Upper lobe of left lung (tissue), 4 donors: ENCODE measurements at regions not wholly inside any gene's neighbourhood (a gene's known extent, or its start where the extent isn't known, plus 50 kb on each side); places are given as distances from the start of the nearest gene placed in this dataset.

Source experiments
- CTCF ChIP-seq, 6 experiments: fragments of 450-650 bp in 4 of 6; fragments of 200-600 bp in 2 of 6; sonication (generic) in 2 of 6; IDR thresholded peaks; one replicate each; pipeline ENCODE4 v1.5.1; 2016 to 2019; ENCODE audit warnings: antibody characterized with exemption in 6 of 6
- EP300 ChIP-seq, 4 donors: sonication (generic); formaldehyde crosslinking; IDR thresholded peaks; one replicate each; pipeline ENCODE4 v1.5.1; 2017; ENCODE audit warnings: antibody characterized with exemption in 4 of 4, control low read depth in 2 of 4
- POLR2A ChIP-seq, 4 donors: fragments of 450-650 bp; IDR thresholded peaks; one replicate each; pipeline ENCODE4 v1.5.1; 2016 to 2017; ENCODE audit warnings: antibody characterized with exemption in 4 of 4, mild to moderate bottlenecking in 2 of 4
- POLR2AphosphoS5 ChIP-seq, 2 donors: sonication (generic); formaldehyde crosslinking; IDR thresholded peaks; one replicate each; pipeline ENCODE4 v1.5.1; 2017; ENCODE audit warnings: antibody characterized with exemption in 2 of 2

GRCh38 chr18:45328811-45329210, 286.5 kb upstream of the SLC14A2 start:
- TF ChIP-seq POLR2AphosphoS5 (IDR thresholded peaks at IDR 0.05), result no peak
- TF ChIP-seq POLR2A (IDR thresholded peaks at IDR 0.05), result no peak
- no peak for TF ChIP-seq EP300 (IDR thresholded peaks at IDR 0.05)
- no peak for TF ChIP-seq CTCF (IDR thresholded peaks at IDR 0.05)
